Esophagus squamous epithelium (tissue), 4 donors: ENCODE measurements at regions not wholly inside any gene's neighbourhood (a gene's known extent, or its start where the extent isn't known, plus 50 kb on each side); places are given as distances from the start of the nearest gene placed in this dataset.

Experiments
- POLR2A ChIP-seq, 4 donors: fragments of 450-650 bp; IDR thresholded peaks; one replicate each; pipeline ENCODE4 v1.6.1; 2017; ENCODE audit warnings: antibody characterized with exemption in 4 of 4, mild to moderate bottlenecking in 4 of 4, moderate library complexity in 3 of 4
- TF ChIP-seq, protein P1 (sequence below), 6 experiments: fragments of 450-650 bp in 4 of 6; fragments of 200-600 bp in 2 of 6; sonication (generic) in 2 of 6; IDR thresholded peaks; one replicate each; pipeline ENCODE4 v1.5.1; 2016 to 2019; ENCODE audit warnings: antibody characterized with exemption in 6 of 6, mild to moderate bottlenecking in 4 of 6, moderate library complexity in 4 of 6

DNA sequence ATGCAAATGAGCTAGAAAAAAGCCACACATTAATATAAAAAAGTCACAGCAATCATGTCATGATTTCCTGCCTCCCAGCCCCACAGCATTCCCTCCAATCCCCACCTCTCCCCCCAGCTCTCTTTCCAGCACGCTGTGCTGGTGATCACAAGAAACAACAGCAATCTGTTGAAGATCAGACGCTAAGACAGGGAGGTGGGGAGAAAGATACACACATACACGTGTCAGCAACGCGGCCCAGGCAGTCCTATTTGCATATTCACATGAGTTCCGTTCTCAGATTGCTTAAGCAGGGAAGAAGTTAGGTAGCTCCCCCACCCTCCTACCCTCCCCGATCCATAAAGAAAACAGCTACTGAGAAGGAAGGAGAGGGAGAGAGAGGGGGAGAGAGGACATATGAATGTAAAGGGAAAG, 405.5 kb upstream of the PSMD7 start:
- no peak for TF ChIP-seq POLR2A (IDR thresholded peaks at IDR 0.05)
- TF ChIP-seq, protein P1, sequence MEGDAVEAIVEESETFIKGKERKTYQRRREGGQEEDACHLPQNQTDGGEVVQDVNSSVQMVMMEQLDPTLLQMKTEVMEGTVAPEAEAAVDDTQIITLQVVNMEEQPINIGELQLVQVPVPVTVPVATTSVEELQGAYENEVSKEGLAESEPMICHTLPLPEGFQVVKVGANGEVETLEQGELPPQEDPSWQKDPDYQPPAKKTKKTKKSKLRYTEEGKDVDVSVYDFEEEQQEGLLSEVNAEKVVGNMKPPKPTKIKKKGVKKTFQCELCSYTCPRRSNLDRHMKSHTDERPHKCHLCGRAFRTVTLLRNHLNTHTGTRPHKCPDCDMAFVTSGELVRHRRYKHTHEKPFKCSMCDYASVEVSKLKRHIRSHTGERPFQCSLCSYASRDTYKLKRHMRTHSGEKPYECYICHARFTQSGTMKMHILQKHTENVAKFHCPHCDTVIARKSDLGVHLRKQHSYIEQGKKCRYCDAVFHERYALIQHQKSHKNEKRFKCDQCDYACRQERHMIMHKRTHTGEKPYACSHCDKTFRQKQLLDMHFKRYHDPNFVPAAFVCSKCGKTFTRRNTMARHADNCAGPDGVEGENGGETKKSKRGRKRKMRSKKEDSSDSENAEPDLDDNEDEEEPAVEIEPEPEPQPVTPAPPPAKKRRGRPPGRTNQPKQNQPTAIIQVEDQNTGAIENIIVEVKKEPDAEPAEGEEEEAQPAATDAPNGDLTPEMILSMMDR (IDR thresholded peaks at IDR 0.05): no peak
